ENCODE measurements at regions not wholly inside any gene's neighbourhood (a gene's known extent, or its start where the extent isn't known, plus 50 kb on each side); places are given as distances from the start of the nearest gene placed in this dataset.

GRCh38 chr4:34372815-34373214, 1871.5 kb downstream of the ARAP2 start:
- no peak for DNase-seq (ENCODE audit: low read depth)
- TF ChIP-seq CTCF (IDR thresholded peaks at IDR 0.05; ENCODE audit: insufficient read depth, low read depth, low read length) = no peak
- H3K4me3 ChIP-seq (ENCODE audit: low read depth, low read length) = no peak overlapping the region

DNA sequence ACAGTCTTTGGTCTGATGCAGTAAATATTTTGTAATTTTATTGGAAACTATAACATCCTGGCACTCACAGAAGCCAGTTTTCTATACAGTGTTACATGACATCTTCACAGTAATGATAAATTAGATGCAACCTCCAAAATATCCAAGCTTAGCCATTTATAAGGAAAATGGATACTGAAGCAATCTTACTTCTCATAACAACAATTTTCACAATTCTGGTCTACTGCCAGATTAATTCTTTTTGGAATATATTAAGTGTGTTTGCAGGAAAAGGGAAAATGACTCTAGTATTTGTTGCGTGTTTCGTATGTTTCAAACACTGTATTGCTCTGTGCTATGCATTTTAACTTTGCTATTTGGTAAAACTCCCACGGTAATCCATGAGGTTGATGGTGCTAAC, 1870.9 kb downstream of the ARAP2 start:
- TF ChIP-seq CTCF (IDR thresholded peaks at IDR 0.05; ENCODE audit: insufficient read depth, low read depth, low read length) = no peak
- no peak overlapping the region for H3K4me3 ChIP-seq (ENCODE audit: low read depth, low read length)
- no peak for DNase-seq (ENCODE audit: low read depth)

GRCh38 chr4:34412233-34412632, 1832.1 kb downstream of the ARAP2 start:
- no peak for TF ChIP-seq CTCF (IDR thresholded peaks at IDR 0.05; ENCODE audit: insufficient read depth, low read depth, low read length)
- DNase-seq (ENCODE audit: low read depth) = no peak

GRCh38 chr4:34412911-34413310, 1831.4 kb downstream of the ARAP2 start:
- TF ChIP-seq CTCF (IDR thresholded peaks at IDR 0.05; ENCODE audit: insufficient read depth, low read depth, low read length) = no peak
- no peak for DNase-seq (ENCODE audit: low read depth)

More at GRCh38 chr4:34412233-34412632, 1832.1 kb downstream of the ARAP2 start:
- no peak overlapping the region for H3K4me3 ChIP-seq (ENCODE audit: low read depth, low read length)

DNA sequence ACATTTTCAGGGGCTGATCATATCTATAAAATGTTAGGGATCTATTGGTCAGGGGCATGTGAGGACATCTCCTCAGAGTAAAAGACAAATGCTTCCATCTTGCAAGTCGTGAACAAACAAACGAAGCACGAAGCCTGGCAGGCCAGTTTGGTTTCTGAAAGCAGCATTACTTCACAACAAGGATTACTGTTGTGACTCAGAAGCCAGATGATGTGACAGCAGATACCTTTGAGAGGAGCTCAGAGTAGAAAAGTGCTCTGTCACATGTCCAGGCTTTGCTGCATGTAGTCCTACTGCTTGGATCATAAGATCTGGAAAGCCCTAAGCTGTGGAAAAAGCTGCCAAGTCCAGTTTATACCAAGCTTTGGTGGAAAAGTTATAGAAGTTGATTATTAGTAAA, 1827.2 kb downstream of the ARAP2 start:
- no peak for DNase-seq (ENCODE audit: low read depth)
- no peak for TF ChIP-seq CTCF (IDR thresholded peaks at IDR 0.05; ENCODE audit: insufficient read depth, low read depth, low read length)

More at GRCh38 chr4:34412911-34413310, 1831.4 kb downstream of the ARAP2 start:
- no peak overlapping the region for H3K4me3 ChIP-seq (ENCODE audit: low read depth, low read length)

GRCh38 chr4:34419871-34420270, 1824.4 kb downstream of the ARAP2 start:
- no peak for TF ChIP-seq CTCF (IDR thresholded peaks at IDR 0.05; ENCODE audit: insufficient read depth, low read depth, low read length)
- DNase-seq (ENCODE audit: low read depth) = no peak
- H3K4me3 ChIP-seq (ENCODE audit: low read depth, low read length) = no peak overlapping the region

More for the DNA sequence above, 1827.2 kb downstream of the ARAP2 start:
- H3K4me3 ChIP-seq (ENCODE audit: low read depth, low read length) = no peak overlapping the region

GRCh38 chr4:34422472-34423175, 1821.7 kb downstream of the ARAP2 start:
- no peak overlapping the region for H3K4me3 ChIP-seq (ENCODE audit: low read depth, low read length)
- DNase-seq (ENCODE audit: low read depth) = peak; percentile 12
- peak; percentile 9 for TF ChIP-seq CTCF (IDR thresholded peaks at IDR 0.05; ENCODE audit: insufficient read depth, low read depth, low read length)
